ENCODE measurements at regions not wholly inside any gene's neighbourhood (a gene's known extent, or its start where the extent isn't known, plus 50 kb on each side); places are given as distances from the start of the nearest gene placed in this dataset.

DNA sequence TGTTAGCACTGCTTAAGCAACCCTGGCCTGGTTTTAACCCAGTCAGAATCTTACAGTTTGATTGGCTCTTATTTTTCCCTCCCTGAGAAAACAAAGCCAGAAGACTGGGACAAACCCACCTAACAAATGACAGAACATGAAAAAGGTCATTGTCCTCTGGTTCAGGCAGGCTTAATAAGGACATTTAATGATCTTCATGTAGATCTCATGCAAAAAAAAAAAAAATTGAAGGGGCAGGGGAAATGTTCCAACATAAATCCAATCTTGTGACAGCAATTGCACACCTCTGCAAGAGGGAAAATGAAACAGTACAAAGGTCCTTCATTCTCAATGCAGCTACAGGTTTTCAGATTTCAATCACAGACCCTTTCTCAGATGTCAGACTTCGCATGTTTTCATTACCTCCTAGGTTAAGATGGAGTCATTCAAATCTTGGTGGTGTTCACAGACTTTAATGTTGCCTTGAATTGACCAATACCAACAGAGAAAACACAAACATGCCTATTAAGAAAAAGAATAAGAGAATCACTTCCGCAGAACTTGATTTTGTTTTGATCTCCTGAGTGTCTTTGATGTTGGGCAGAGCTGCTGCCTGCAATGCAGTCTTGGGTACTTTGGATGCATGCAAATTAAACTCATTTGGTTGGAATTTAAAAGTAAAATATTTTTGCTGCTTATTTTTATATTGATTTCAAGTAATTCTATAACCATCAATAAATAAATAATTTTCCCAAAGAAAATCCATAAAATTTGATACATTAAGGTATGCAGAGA, 359.0 kb downstream of the BTG1 start:
- TF ChIP-seq, protein P1, sequence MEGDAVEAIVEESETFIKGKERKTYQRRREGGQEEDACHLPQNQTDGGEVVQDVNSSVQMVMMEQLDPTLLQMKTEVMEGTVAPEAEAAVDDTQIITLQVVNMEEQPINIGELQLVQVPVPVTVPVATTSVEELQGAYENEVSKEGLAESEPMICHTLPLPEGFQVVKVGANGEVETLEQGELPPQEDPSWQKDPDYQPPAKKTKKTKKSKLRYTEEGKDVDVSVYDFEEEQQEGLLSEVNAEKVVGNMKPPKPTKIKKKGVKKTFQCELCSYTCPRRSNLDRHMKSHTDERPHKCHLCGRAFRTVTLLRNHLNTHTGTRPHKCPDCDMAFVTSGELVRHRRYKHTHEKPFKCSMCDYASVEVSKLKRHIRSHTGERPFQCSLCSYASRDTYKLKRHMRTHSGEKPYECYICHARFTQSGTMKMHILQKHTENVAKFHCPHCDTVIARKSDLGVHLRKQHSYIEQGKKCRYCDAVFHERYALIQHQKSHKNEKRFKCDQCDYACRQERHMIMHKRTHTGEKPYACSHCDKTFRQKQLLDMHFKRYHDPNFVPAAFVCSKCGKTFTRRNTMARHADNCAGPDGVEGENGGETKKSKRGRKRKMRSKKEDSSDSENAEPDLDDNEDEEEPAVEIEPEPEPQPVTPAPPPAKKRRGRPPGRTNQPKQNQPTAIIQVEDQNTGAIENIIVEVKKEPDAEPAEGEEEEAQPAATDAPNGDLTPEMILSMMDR (IDR thresholded peaks at IDR 0.05 in 8 of 11, conservative IDR thresholded peaks at IDR 0.05 in 3 of 11), result no peak
- no peak for TF ChIP-seq POLR2AphosphoS5 (IDR thresholded peaks at IDR 0.05)
